ENCODE measurements at regions not wholly inside any gene's neighbourhood (a gene's known extent, or its start where the extent isn't known, plus 50 kb on each side); places are given as distances from the start of the nearest gene placed in this dataset.
A peak's percentile ranks its signal among the peaks of the same experiment; 100 is the strongest.

DNA sequence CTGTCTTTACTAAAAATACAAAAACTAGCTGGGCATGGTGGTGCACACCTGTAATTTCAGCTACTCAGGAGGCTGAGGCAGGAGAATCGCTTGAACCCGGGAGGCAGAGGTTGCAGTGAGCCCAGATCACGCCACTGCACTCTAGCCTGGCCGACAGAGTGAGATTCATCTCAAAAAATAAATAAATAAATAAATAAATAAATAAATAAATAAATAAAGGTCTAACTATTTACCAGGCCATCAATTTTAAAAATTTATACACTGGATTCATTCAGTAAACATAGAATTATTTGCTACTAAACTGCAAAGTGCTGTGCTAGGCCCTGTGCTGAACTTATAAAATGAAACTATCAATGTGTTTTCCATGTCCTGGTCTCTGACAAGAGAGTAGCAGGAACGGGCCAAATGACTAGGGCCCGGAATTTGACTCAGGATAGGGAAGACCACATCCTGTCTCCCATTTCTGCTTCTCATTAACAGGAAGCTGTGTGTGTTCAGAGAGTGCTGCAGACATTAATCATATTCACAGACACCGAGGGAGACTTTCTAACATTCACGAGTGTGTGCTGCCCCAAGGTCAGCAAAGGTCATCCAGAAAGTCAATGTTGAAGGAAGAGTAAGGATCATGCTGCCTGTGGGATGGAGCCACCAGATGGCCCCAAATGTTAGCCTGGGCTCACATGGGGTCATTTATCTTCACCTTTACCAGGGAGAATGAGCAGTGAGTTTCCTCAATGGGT, 95.8 kb downstream of the SPP2 start:
- no peak for DNase-seq

DNA sequence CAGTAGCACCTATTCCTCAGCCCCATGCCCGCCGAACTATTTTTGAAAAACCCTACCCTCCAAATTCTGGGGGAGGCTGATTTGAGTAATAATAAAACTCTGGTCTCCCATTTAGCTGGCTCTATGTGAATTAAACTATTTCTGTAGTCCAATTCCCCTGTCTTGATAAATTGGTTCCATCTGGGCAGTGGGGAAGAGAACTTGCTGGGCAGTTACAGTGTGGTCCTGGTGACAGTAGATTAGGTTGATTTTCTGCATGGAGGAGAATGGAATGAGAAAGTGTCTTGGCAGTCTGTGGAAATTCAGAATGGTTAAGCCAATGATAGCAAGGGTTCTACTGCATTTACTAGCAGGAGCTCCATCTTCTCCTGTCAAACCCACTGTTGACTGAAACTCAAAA, 95.0 kb downstream of the SPP2 start:
- no peak for DNase-seq

DNA sequence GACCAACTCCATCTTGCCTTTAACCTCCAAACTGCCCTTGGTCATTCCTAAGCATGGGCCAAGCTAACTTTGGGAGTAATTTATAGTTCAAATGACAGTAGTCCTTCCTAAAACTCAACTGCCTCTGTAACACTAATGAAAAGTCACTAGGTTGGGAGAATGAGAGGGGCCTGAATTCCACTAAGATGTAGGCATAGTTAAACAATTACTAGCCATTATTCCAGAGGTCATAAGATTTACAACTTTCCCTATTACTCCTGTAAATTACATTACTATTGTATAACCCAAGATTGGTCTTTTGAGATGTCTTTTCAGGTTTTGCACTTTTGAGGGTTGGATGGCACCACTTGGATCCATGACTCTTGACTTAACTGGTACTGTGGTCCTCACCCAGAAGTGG, 94.6 kb downstream of the SPP2 start:
- DNase-seq = no peak

- no peak for DNase-seq
Observed at GRCh38 chr2:234143896-234144295, 93.4 kb downstream of the SPP2 start.

DNA sequence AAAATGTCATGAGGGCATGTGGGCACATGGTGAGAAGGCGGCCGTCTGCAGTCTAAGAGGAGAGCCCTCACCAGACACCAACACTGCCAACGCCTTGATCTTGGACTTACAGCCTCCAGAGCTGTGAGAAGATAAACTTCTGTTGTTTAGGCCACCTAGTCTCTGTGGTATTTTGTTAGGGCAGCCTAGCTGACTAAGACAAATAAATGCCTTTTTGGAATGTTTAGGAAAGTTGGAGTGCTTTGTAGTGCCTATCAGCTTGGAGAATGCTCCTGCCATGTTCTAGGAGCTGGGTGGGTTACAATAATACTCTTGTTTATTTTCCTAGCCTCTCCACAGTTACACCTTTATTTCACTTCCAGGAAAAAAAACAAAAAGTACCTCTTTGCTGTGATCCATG, 92.0 kb downstream of the SPP2 start:
- no peak for DNase-seq

GRCh38 chr2:234139755-234140154, 89.3 kb downstream of the SPP2 start:
- no peak for DNase-seq

- no peak for DNase-seq
Observed at GRCh38 chr2:234138836-234139235, 88.3 kb downstream of the SPP2 start.

GRCh38 chr2:234137400-234138014, 87.0 kb downstream of the SPP2 start:
- no peak for DNase-seq

GRCh38 chr2:234136461-234136860, 86.0 kb downstream of the SPP2 start:
- DNase-seq = no peak

DNA sequence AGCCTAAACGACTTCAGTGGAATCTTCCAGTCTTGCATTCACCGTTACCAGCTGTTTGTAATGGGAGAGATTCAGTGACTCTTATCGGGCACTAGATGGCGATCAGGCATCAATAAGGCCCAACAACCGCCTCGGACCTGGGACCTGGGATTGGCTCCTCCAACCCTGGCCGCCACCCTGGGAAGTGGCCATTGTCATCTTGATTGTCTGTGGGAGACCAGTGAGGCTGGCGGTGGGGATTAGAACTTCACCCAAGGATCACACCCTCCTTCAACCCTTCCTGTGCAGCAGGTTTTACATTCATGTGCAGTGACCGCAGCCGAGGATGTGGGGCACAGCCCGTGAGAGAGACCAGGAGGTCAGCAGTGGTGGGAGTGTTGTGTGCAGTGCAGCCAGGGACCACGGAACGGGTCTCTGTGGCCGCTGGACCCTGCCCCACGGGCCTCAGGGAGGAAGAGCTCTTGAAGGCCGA, 85.3 kb downstream of the SPP2 start:
- peak; percentile 59 for DNase-seq

GRCh38 chr2:234134496-234134895, 84.0 kb downstream of the SPP2 start:
- DNase-seq = no peak

- no peak for DNase-seq
Observed at GRCh38 chr2:234133004-234133403, 82.5 kb downstream of the SPP2 start.

- no peak for DNase-seq
Observed at GRCh38 chr2:234130777-234131181, 80.3 kb downstream of the SPP2 start.

- no peak for DNase-seq
Observed at GRCh38 chr2:234128606-234129005, 78.1 kb downstream of the SPP2 start.

All from activated T-cell treated with anti-CD3 and anti-CD28 coated beads, Interleukin-2, amount 50 U/mL, for 1 hour (primary cell).